CD4-positive, CD25-positive, alpha-beta regulatory T cell (primary cell): ENCODE measurements at regions not wholly inside any gene's neighbourhood (a gene's known extent, or its start where the extent isn't known, plus 50 kb on each side); places are given as distances from the start of the nearest gene placed in this dataset.

ENCODE experiments used
- ATAC-seq, 2 donors: fragments of 150-1000 bp; cut with Tn5 transposase; one replicate each; pipeline ENCODE4 v1.10.0; 2021; ENCODE audit warnings: low read depth in 2 of 2, moderate number of reproducible peaks in 2 of 2, moderate library complexity in 1 of 2
- DNase-seq, 3 donors: peaks; one replicate each; pipeline versions ENCODE4 v3.0.0 to v3.0.0-alpha.2; 2012 to 2022; ENCODE audit warnings: mixed read lengths in 1 of 3
- H3K27ac ChIP-seq: one replicate; pipeline ENCODE4 v1.7.0; 2013; ENCODE audit warnings: mild to moderate bottlenecking, low read length; ENCODE audit not compliant: insufficient read depth, poor library complexity, severe bottlenecking
- H3K27me3 ChIP-seq: one replicate; pipeline ENCODE4 v1.7.0; 2013; ENCODE audit warnings: low read length; ENCODE audit not compliant: control insufficient read depth, insufficient read depth
- H3K36me3 ChIP-seq: one replicate; pipeline ENCODE4 v1.7.0; 2013; ENCODE audit warnings: mild to moderate bottlenecking, low read length, moderate library complexity; ENCODE audit not compliant: control insufficient read depth, insufficient read depth
- H3K4me1 ChIP-seq: 2 replicates; pipeline ENCODE4 v1.7.0; 2013; ENCODE audit warnings: mild to moderate bottlenecking, low read length; ENCODE audit not compliant: insufficient read depth, control insufficient read depth, poor library complexity, severe bottlenecking
- H3K4me3 ChIP-seq: one replicate; pipeline ENCODE4 v1.7.0; 2013; ENCODE audit warnings: low read depth, mild to moderate bottlenecking, low read length, moderate library complexity
- H3K9me3 ChIP-seq, 2 experiments: 1 replicate in 1 of 2; 2 replicates in 1 of 2; pipeline ENCODE4 v1.7.0; 2013; ENCODE audit warnings: low read length in 2 of 2, mild to moderate bottlenecking in 1 of 2, moderate library complexity in 1 of 2; ENCODE audit not compliant: control insufficient read depth in 2 of 2
- H3K27ac Mint-ChIP-seq, 3 donors: one replicate each; pipeline ENCODE4 v1.8.0; 2020 to 2022; ENCODE audit warnings: mild to moderate bottlenecking in 3 of 3, mixed read lengths in 3 of 3, moderate library complexity in 2 of 3
- H3K27me3 Mint-ChIP-seq: one replicate; pipeline ENCODE4 v1.8.0; 2022; ENCODE audit warnings: mild to moderate bottlenecking, mixed read lengths
- H3K36me3 Mint-ChIP-seq: one replicate; pipeline ENCODE4 v1.8.0; 2020; ENCODE audit warnings: mixed read lengths
- H3K4me1 Mint-ChIP-seq, 4 donors: one replicate each; pipeline ENCODE4 v1.8.0; 2020 to 2022; ENCODE audit warnings: mixed read lengths in 4 of 4, mild to moderate bottlenecking in 1 of 4
- H3K4me3 Mint-ChIP-seq, 4 donors: one replicate each; pipeline ENCODE4 v1.8.0; 2020 to 2022; ENCODE audit warnings: mild to moderate bottlenecking in 4 of 4, mixed read lengths in 4 of 4, moderate library complexity in 3 of 4
- H3K9me3 Mint-ChIP-seq, 7 donors: one replicate each; pipeline ENCODE4 v1.8.0; 2020 to 2022; ENCODE audit warnings: mixed read lengths in 7 of 7, mild to moderate bottlenecking in 3 of 7, moderate library complexity in 2 of 7

DNA sequence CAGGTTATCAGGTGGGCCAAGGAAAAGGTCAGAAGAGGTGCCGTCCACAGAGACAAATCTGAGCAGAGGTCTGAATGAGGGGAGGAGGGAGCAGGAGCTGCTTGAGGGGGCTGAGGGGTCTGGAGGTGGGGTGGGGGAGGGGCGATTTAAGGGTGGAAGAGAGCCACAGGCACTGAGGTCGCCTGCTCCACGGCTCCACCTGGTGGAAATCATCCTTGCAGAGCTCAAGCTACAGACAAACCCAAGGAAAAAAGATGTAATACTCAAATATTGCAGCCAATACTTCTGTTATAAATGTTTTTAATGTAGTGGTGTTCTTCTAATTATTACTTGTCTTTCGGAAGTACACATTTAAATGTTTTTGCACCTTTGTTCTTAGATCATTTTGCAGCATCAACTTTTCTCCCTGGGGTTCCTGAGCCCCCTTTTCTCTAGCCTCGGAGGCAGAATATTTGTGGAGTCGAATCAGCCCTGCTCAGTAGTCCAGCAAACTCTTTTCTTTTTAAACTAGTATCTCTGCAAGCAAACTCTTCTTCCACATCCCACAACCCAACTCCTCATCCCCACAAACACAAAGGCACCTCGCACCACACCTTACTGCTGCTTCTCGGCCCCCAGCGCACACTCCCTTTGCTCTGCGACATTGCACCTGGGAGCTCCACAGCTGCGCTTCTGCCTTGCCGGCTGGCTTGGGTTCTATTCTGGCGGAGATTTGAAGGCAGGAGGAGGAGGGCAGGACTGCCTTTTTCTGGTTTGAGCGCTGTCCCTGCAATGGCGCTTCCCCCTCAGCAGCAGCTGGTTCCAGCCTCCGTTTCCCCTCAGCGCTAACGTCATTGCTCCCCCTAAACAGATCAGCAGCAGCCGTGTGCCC is 51.0 kb upstream of the TFAP2A start:
- H3K27ac ChIP-seq, result no peak overlapping the region
- H3K4me3 ChIP-seq, result no peak overlapping the region
- Mint-ChIP-seq H3K4me3 (no peak overlapping the region), H3K4me1 (no peaks in the 10 kb centered on the region), H3K27ac (no peak overlapping the region), H3K36me3 (no peaks in the 10 kb centered on the region), H3K9me3 (no peaks in the 10 kb centered on the region), H3K27me3 (peaks cover 17% of the 10 kb centered on the region)
- H3K4me1 ChIP-seq, result no peaks in the 10 kb centered on the region
- peaks cover under 1% of the 10 kb centered on the region for H3K27me3 ChIP-seq
- H3K36me3 ChIP-seq, result no peaks in the 10 kb centered on the region
- DNase-seq (peak in 1 of 3 donors; percentile 28), ATAC-seq (no peak)
- H3K9me3 ChIP-seq, result no peaks in the 10 kb centered on the region
